WTC11 (cell line): ENCODE measurements at regions not wholly inside any gene's neighbourhood (a gene's known extent, or its start where the extent isn't known, plus 50 kb on each side); places are given as distances from the start of the nearest gene placed in this dataset.
"Not testable (repeated sequence)": the region's sequence is repeated elsewhere in the genome, so short reads cannot be mapped to it uniquely, and the experiment has no call there.

Experiments used
- CBFB ChIP-seq: sonication (generic); formaldehyde crosslinking; IDR thresholded peaks from 2 replicates; pipeline ENCODE4 v1.8.1; 2022; ENCODE audit warnings: mild to moderate bottlenecking, low read depth, missing genetic modification reagents
- CTCF ChIP-seq: fragments of 200-600 bp; IDR thresholded peaks from 2 replicates; pipeline ENCODE4 v1.8.0; 2022; ENCODE audit warnings: antibody characterized with exemption
- E2F1 ChIP-seq: sonication (generic); formaldehyde crosslinking; IDR thresholded peaks from 2 replicates; pipeline ENCODE4 v1.8.0; 2022; ENCODE audit warnings: mild to moderate bottlenecking, missing genetic modification reagents
- IRF1 ChIP-seq: sonication (generic); formaldehyde crosslinking; IDR thresholded peaks from 2 replicates; pipeline ENCODE4 v1.8.0; 2023; ENCODE audit warnings: missing genetic modification reagents
- MAX ChIP-seq: sonication (generic); formaldehyde crosslinking; IDR thresholded peaks from 2 replicates; pipeline ENCODE4 v1.8.0; 2022; ENCODE audit warnings: mild to moderate bottlenecking, missing genetic modification reagents
- PREB ChIP-seq: sonication (generic); formaldehyde crosslinking; IDR thresholded peaks from 2 replicates; pipeline ENCODE4 v1.8.1; 2022; ENCODE audit warnings: mild to moderate bottlenecking, missing genetic modification reagents, moderate library complexity, borderline replicate concordance
- SP1 ChIP-seq: sonication (generic); formaldehyde crosslinking; conservative IDR thresholded peaks from 2 replicates; pipeline ENCODE4 v1.8.1; 2022; ENCODE audit warnings: missing genetic modification reagents
- USF1 ChIP-seq: sonication (generic); formaldehyde crosslinking; IDR thresholded peaks from 2 replicates; pipeline ENCODE4 v1.8.0; 2022; ENCODE audit warnings: mild to moderate bottlenecking, missing genetic modification reagents
- ZBTB43 ChIP-seq: sonication (generic); formaldehyde crosslinking; IDR thresholded peaks from 2 replicates; pipeline ENCODE4 v1.8.1; 2023; ENCODE audit warnings: mild to moderate bottlenecking, missing genetic modification reagents
- ZNF532 ChIP-seq: fragments of 250-450 bp; sonication (Bioruptor Pico); IDR thresholded peaks from 2 replicates; pipeline ENCODE4 v1.9.0; 2021; ENCODE audit warnings: mild to moderate bottlenecking, borderline replicate concordance
- ZNF671 ChIP-seq: fragments of 250-450 bp; sonication (Bioruptor Pico); IDR thresholded peaks from 2 replicates; pipeline ENCODE4 v1.8.0; 2021; ENCODE audit warnings: mild to moderate bottlenecking

GRCh38 chr1:185517301-185517700 lies 200.3 kb upstream of the IVNS1ABP start:
- not testable (repeated sequence) for TF ChIP-seq CTCF; E2F1 (CRISPR knock-in tag); MAX; ZNF532 (CRISPR knock-in tag); ZNF671 (CRISPR knock-in tag); USF1; SP1 (CRISPR knock-in tag); ZBTB43 (CRISPR knock-in tag); CBFB (CRISPR knock-in tag); PREB (CRISPR knock-in tag); IRF1 (CRISPR knock-in tag)
